ENCODE measurements at regions not wholly inside any gene's neighbourhood (a gene's known extent, or its start where the extent isn't known, plus 50 kb on each side); places are given as distances from the start of the nearest gene placed in this dataset.
A peak's percentile ranks its signal among the peaks of the same experiment; 100 is the strongest.

- WGBS, 2 donors: 81 to 82% methylated on average over 5 to 7 of the region's 7 CpGs
- no peaks in the 10 kb centered on the region for H3K36me3 ChIP-seq (ENCODE audit: low read depth, missing control alignments)
- no peak overlapping the region for H3K27ac ChIP-seq
- intact Hi-C loops (cut with DNase I; ENCODE audit: low total_unique reads): no loop called here
- H3K4me3 ChIP-seq: no peak overlapping the region
- TF ChIP-seq POLR2A (IDR thresholded peaks at IDR 0.05): no peak
- no peak for TF ChIP-seq CTCF (IDR thresholded peaks at IDR 0.05)
- H3K4me1 ChIP-seq: no peaks in the 10 kb centered on the region
- no peak for DNase-seq
- no peaks in the 10 kb centered on the region for H3K27me3 ChIP-seq
- H3K9me3 ChIP-seq: no peaks in the 10 kb centered on the region
Observed at GRCh38 chrX:147183161-147183560, 368.6 kb upstream of the CXorf51A start.

GRCh38 chrX:147180886-147181285, 366.3 kb upstream of the CXorf51A start:
- intact Hi-C loops (cut with DNase I; ENCODE audit: low total_unique reads): no loop called here
- DNase-seq: no peak
- 55% methylated on average over 4 of the region's 4 CpGs; no CpG with 5 or more reads in 1 of the 2 donors for WGBS, 2 donors
- Histone ChIP-seq H3K27me3 (no peaks in the 10 kb centered on the region), H3K4me3 (no peak overlapping the region), H3K36me3 (ENCODE audit: low read depth, missing control alignments) (no peaks in the 10 kb centered on the region), H3K4me1 (no peaks in the 10 kb centered on the region), H3K27ac (no peak overlapping the region), H3K9me3 (no peaks in the 10 kb centered on the region)
- TF ChIP-seq POLR2A (IDR thresholded peaks at IDR 0.05) (no peak), CTCF (IDR thresholded peaks at IDR 0.05) (no peak)

- intact Hi-C loops (cut with DNase I; ENCODE audit: low total_unique reads): no loop called here
- TF ChIP-seq CTCF (IDR thresholded peaks at IDR 0.05) (no peak), POLR2A (IDR thresholded peaks at IDR 0.05) (no peak)
Observed at GRCh38 chrX:147179625-147180024, 365.1 kb upstream of the CXorf51A start.

GRCh38 chrX:147174591-147174990, 360.0 kb upstream of the CXorf51A start:
- Histone ChIP-seq H3K4me1 (no peaks in the 10 kb centered on the region), H3K4me3 (no peak overlapping the region), H3K27ac (peak overlapping the region in 1 of 2 donors; percentile 41), H3K27me3 (no peaks in the 10 kb centered on the region), H3K9me3 (no peaks in the 10 kb centered on the region), H3K36me3 (ENCODE audit: low read depth, missing control alignments) (no peaks in the 10 kb centered on the region)
- intact Hi-C loops (cut with DNase I; ENCODE audit: low total_unique reads): no loop called here
- TF ChIP-seq POLR2A (IDR thresholded peaks at IDR 0.05) (no peak), CTCF (IDR thresholded peaks at IDR 0.05) (no peak)
- DNase-seq: peak; percentile 48
- WGBS, 2 donors: 22 to 27% methylated on average over 1 of the region's 1 CpG

More at GRCh38 chrX:147179625-147180024, 365.1 kb upstream of the CXorf51A start:
- H3K36me3 ChIP-seq (ENCODE audit: low read depth, missing control alignments): no peaks in the 10 kb centered on the region
- DNase-seq: no peak
- WGBS, 2 donors: 88 to 92% methylated on average over 2 of the region's 2 CpGs
- H3K4me3 ChIP-seq: no peak overlapping the region
- no peaks in the 10 kb centered on the region for H3K9me3 ChIP-seq
- H3K27me3 ChIP-seq: no peaks in the 10 kb centered on the region
- no peak overlapping the region for H3K27ac ChIP-seq
- H3K4me1 ChIP-seq: no peaks in the 10 kb centered on the region

- H3K4me1 ChIP-seq: no peaks in the 10 kb centered on the region
- 47 to 69% methylated on average over 5 to 6 of the region's 6 CpGs for WGBS, 2 donors
- TF ChIP-seq POLR2A (IDR thresholded peaks at IDR 0.05) (no peak), CTCF (IDR thresholded peaks at IDR 0.05) (no peak)
- H3K36me3 ChIP-seq (ENCODE audit: low read depth, missing control alignments): no peaks in the 10 kb centered on the region
- DNase-seq: peak; percentile 77
- H3K9me3 ChIP-seq: no peaks in the 10 kb centered on the region
- intact Hi-C loops (cut with DNase I; ENCODE audit: low total_unique reads): no loop called here
- no peak overlapping the region for H3K4me3 ChIP-seq
- H3K27ac ChIP-seq: peak overlapping the region; percentile 41 to 44
- no peaks in the 10 kb centered on the region for H3K27me3 ChIP-seq
Observed at GRCh38 chrX:147173594-147173993, 359.1 kb upstream of the CXorf51A start.

Measured in testis (tissue), 2 donors.